ENCODE measurements at regions not wholly inside any gene's neighbourhood (a gene's known extent, or its start where the extent isn't known, plus 50 kb on each side); places are given as distances from the start of the nearest gene placed in this dataset.
A peak's percentile ranks its signal among the peaks of the same experiment; 100 is the strongest.
"Not testable (repeated sequence)": the region's sequence is repeated elsewhere in the genome, so short reads cannot be mapped to it uniquely, and the experiment has no call there.

- no peak for DNase-seq (ENCODE audit: low read depth in 2 of 2)
These were observed 691.2 kb downstream of the TAF11L14 start for GRCh38 chr5:18325431-18325830.

- no peak for DNase-seq (ENCODE audit: low read depth in 2 of 2)
These were observed 695.1 kb downstream of the TAF11L14 start for GRCh38 chr5:18329328-18329727.

GRCh38 chr5:18333841-18334240 lies 699.6 kb downstream of the TAF11L14 start:
- DNase-seq (ENCODE audit: low read depth in 2 of 2): no peak

GRCh38 chr5:18334949-18335348 lies 700.7 kb downstream of the TAF11L14 start:
- DNase-seq (ENCODE audit: low read depth in 2 of 2): no peak

GRCh38 chr5:18354828-18355227 lies 720.6 kb downstream of the TAF11L14 start:
- no peak for DNase-seq (ENCODE audit: low read depth in 2 of 2)

- no peak for DNase-seq (ENCODE audit: low read depth in 2 of 2)
These were observed 723.2 kb downstream of the TAF11L14 start for GRCh38 chr5:18357486-18357885.

- no peak for DNase-seq (ENCODE audit: low read depth in 2 of 2)
These were observed 732.0 kb downstream of the TAF11L14 start for GRCh38 chr5:18366234-18366633.

GRCh38 chr5:18370531-18370930 lies 736.3 kb downstream of the TAF11L14 start:
- no peak for DNase-seq (ENCODE audit: low read depth in 2 of 2)

GRCh38 chr5:18375641-18376040 lies 741.4 kb downstream of the TAF11L14 start:
- no peak for DNase-seq (ENCODE audit: low read depth in 2 of 2)

GRCh38 chr5:18378066-18378465 lies 743.8 kb downstream of the TAF11L14 start:
- no peak for DNase-seq (ENCODE audit: low read depth in 2 of 2)

- no peak for DNase-seq (ENCODE audit: low read depth in 2 of 2)
These were observed 744.9 kb downstream of the TAF11L14 start for GRCh38 chr5:18379189-18379588.

GRCh38 chr5:18380729-18381362 lies 746.6 kb downstream of the TAF11L14 start:
- DNase-seq (ENCODE audit: low read depth in 2 of 2): no peak

- peak in 1 of 2 donors; percentile 4 for DNase-seq (ENCODE audit: low read depth in 2 of 2)
These were observed 759.5 kb downstream of the TAF11L14 start for GRCh38 chr5:18393565-18394442.

GRCh38 chr5:18394443-18394804 lies 760.2 kb downstream of the TAF11L14 start:
- no peak for DNase-seq (ENCODE audit: low read depth in 2 of 2)

GRCh38 chr5:18395126-18396110 lies 761.2 kb downstream of the TAF11L14 start:
- no peak for DNase-seq (ENCODE audit: low read depth in 2 of 2)

GRCh38 chr5:18397371-18397770 lies 763.1 kb downstream of the TAF11L14 start:
- no peak for DNase-seq (ENCODE audit: low read depth in 2 of 2)

GRCh38 chr5:18397891-18398290 lies 763.6 kb downstream of the TAF11L14 start:
- no peak for DNase-seq (ENCODE audit: low read depth in 2 of 2)

- DNase-seq (ENCODE audit: low read depth in 2 of 2): not testable (repeated sequence)
These were observed 765.4 kb downstream of the TAF11L14 start for GRCh38 chr5:18399461-18400327.

GRCh38 chr5:18403141-18403540 lies 768.9 kb downstream of the TAF11L14 start:
- DNase-seq (ENCODE audit: low read depth in 2 of 2): no peak

- no peak for DNase-seq (ENCODE audit: low read depth in 2 of 2)
These were observed 769.7 kb downstream of the TAF11L14 start for GRCh38 chr5:18403941-18404438.

- DNase-seq (ENCODE audit: low read depth in 2 of 2): no peak
These were observed 786.5 kb downstream of the TAF11L14 start for GRCh38 chr5:18420711-18421110.
